HepG2 (cell line): ENCODE measurements at regions not wholly inside any gene's neighbourhood (a gene's known extent, or its start where the extent isn't known, plus 50 kb on each side); places are given as distances from the start of the nearest gene placed in this dataset.

Experiments used
- ATAC-seq: fragments of 200-7000 bp; cut with Tn5 transposase; 3 replicates; pipeline ENCODE4 v1.9.1; 2020; ENCODE audit warnings: mild to moderate bottlenecking, moderate library complexity
- BruUV-seq: library from RNA; stranded (reverse); fragments of 400-500 nt; replicated peaks from 2 replicates; lab custom pipeline; 2021; lab: Mats Ljungman, UMichigan
- CTCF ChIA-PET: fragments of 300-600 bp; formaldehyde crosslinking; extraction: SDS; loops from one replicate; lab custom pipeline; 2021; ENCODE audit warnings: low total read pairs, inconsistent platforms, low intra/inter-chr PET ratio; lab: Yijun Ruan, JAX
- POLR2A ChIA-PET: fragments of 350-600 bp; sonication (Branson Sonifier 250); formaldehyde crosslinking; loops from one replicate; lab custom pipeline; 2020; ENCODE audit warnings: antibody characterized with exemption, inconsistent platforms; lab: Yijun Ruan, JAX
- DNase-seq: peaks from one replicate; pipeline ENCODE4 v3.0.0-alpha.2; 2015; ENCODE audit warnings: low spot score
- FAIRE-seq: peaks from 3 replicates; lab custom pipeline; 2011; peaks lifted over from hg19 to GRCh38; lab: Jason Lieb, UNC
- H2AFZ ChIP-seq: one replicate; pipeline ENCODE4 v1.6.1; 2011; ENCODE audit warnings: low read length, inconsistent platforms
- H3K27ac ChIP-seq: fragments of 300-600 bp; 3 replicates; pipeline ENCODE4 v1.8.0; 2011; ENCODE audit warnings: mixed run types, mild to moderate bottlenecking, mixed read lengths, low read length, inconsistent platforms; ENCODE audit not compliant: insufficient read depth; ENCODE audit errors: extremely low read length
- H3K27me3 ChIP-seq, 2 experiments: fragments of 200-600 bp in 1 of 2; 2 replicates in 1 of 2; 3 replicates in 1 of 2; pipeline versions ENCODE4 v1.6.0 to v1.8.0; 2011; ENCODE audit warnings: low read length in 2 of 2, mild to moderate bottlenecking in 2 of 2, moderate library complexity in 2 of 2, inconsistent platforms in 1 of 2; ENCODE audit not compliant: insufficient read depth in 2 of 2, control insufficient read depth in 1 of 2
- H3K36me3 ChIP-seq, 2 experiments: fragments of 200-600 bp in 1 of 2; replicated peaks in 1 of 2; 2 replicates in 1 of 2; 3 replicates in 1 of 2; pipeline versions ENCODE4 v1.5.1 to v1.8.0; 2011; ENCODE audit warnings: low read length in 2 of 2, inconsistent platforms in 1 of 2; ENCODE audit not compliant: insufficient read depth in 2 of 2, control insufficient read depth in 1 of 2
- H3K4me1 ChIP-seq: 2 replicates; pipeline ENCODE4 v1.5.1; 2012; ENCODE audit warnings: low read length, inconsistent platforms; ENCODE audit not compliant: insufficient read depth
- H3K4me2 ChIP-seq: 2 replicates; pipeline ENCODE4 v1.6.0; 2011; ENCODE audit warnings: low read depth, low read length, inconsistent platforms
- H3K4me3 ChIP-seq, 3 experiments: fragments of 200-600 bp in 1 of 3; sonication (generic), shearing (Covaris generic) in 1 of 3; replicated peaks in 1 of 3; 2 replicates each; pipeline ENCODE4 v1.5.1; 2011 to 2016; ENCODE audit warnings: low read length in 3 of 3, inconsistent platforms in 2 of 3, low read depth in 2 of 3, mild to moderate bottlenecking in 2 of 3, control low read depth in 1 of 3, mixed read lengths in 1 of 3; ENCODE audit not compliant: insufficient read depth in 1 of 3
- H3K79me2 ChIP-seq: one replicate; pipeline ENCODE4 v1.6.1; 2011; ENCODE audit warnings: low read length, inconsistent platforms; ENCODE audit not compliant: insufficient read depth
- H3K9ac ChIP-seq: 2 replicates; pipeline ENCODE4 v1.6.0; 2011; ENCODE audit warnings: mild to moderate bottlenecking, low read depth, low read length, inconsistent platforms; ENCODE audit not compliant: insufficient read depth
- H3K9me3 ChIP-seq: 2 replicates; pipeline ENCODE4 v1.5.1; 2012; ENCODE audit warnings: mild to moderate bottlenecking, low read length
- H4K20me1 ChIP-seq: 2 replicates; pipeline ENCODE4 v1.6.0; 2011; ENCODE audit warnings: inconsistent platforms, mild to moderate bottlenecking, low read length, moderate library complexity; ENCODE audit not compliant: insufficient read depth
- CREM ChIP-seq, 2 experiments: sonication (generic) in 1 of 2; formaldehyde crosslinking in 1 of 2; IDR thresholded peaks; 2 replicates each; pipeline versions ENCODE4 v1.4.0 to v1.6.1; 2016 to 2020; ENCODE audit warnings: antibody characterized with exemption in 1 of 2, mild to moderate bottlenecking in 1 of 2, missing genetic modification reagents in 1 of 2
- DBP ChIP-seq: sonication (generic); formaldehyde crosslinking; IDR thresholded peaks from 2 replicates; pipeline ENCODE4 v1.4.0; 2020; ENCODE audit warnings: missing genetic modification reagents; ENCODE audit errors: not compliant biosample characterization
- LRRFIP1 ChIP-seq: sonication (generic); formaldehyde crosslinking; conservative IDR thresholded peaks from 2 replicates; pipeline ENCODE4 v1.4.0; 2020; ENCODE audit warnings: missing genetic modification reagents
- PAF1 ChIP-seq: IDR thresholded peaks from 2 replicates; pipeline ENCODE4 v1.6.1; 2016; ENCODE audit warnings: missing genetic modification reagents, missing compliant biosample characterization
- RAD51 ChIP-seq: fragments of 450-650 bp; IDR thresholded peaks from 2 replicates; pipeline ENCODE4 v1.6.1; 2016; ENCODE audit warnings: borderline replicate concordance
- YEATS2 ChIP-seq: sonication (generic); formaldehyde crosslinking; IDR thresholded peaks from 2 replicates; pipeline ENCODE4 v1.4.0; 2020; ENCODE audit warnings: missing genetic modification reagents, borderline replicate concordance
- ZBTB2 ChIP-seq: sonication (generic); formaldehyde crosslinking; IDR thresholded peaks from 2 replicates; pipeline ENCODE4 v1.8.0; 2022; ENCODE audit warnings: low read depth, missing genetic modification reagents
- ZNF281 ChIP-seq: sonication (generic); formaldehyde crosslinking; IDR thresholded peaks from 2 replicates; pipeline ENCODE4 v1.4.0; 2020; ENCODE audit warnings: missing genetic modification reagents, borderline replicate concordance
- ZNF292 ChIP-seq: sonication (generic); formaldehyde crosslinking; IDR thresholded peaks from 2 replicates; pipeline ENCODE4 v1.8.1; 2022; ENCODE audit warnings: mild to moderate bottlenecking, low read depth, missing genetic modification reagents, borderline replicate concordance
- ZNF34 ChIP-seq: sonication (generic); formaldehyde crosslinking; IDR thresholded peaks from 2 replicates; pipeline ENCODE4 v1.4.0; 2020; ENCODE audit warnings: mild to moderate bottlenecking, missing genetic modification reagents, borderline replicate concordance
- ZNF430 ChIP-seq: sonication (generic); formaldehyde crosslinking; IDR thresholded peaks from 2 replicates; pipeline ENCODE4 v1.9.0; 2021; ENCODE audit warnings: mild to moderate bottlenecking, missing genetic modification reagents
- WGBS: methylation state at CpG from one replicate; pipeline ENCODE4 v1.1.6; 2017; ENCODE audit warnings: low lambda C conversion rate; 5-methylcytosine and 5-hydroxymethylcytosine counted together
- in situ Hi-C: cut with HindIII; loops from 2 replicates; pipeline ENCODE4 v1.10.0; 2017; ENCODE audit warnings: low pct_unique_long_range_greater_than_20kb; ENCODE audit not compliant: extremely low pct_ligation_motif_present
- intact Hi-C: fragments of 100-400 bp; cut with micrococcal nuclease; formaldehyde crosslinking; loops from one replicate; pipeline ENCODE4 v1.10.0; 2022; ENCODE audit not compliant: unreplicated experiment

- TF ChIP-seq LRRFIP1 (CRISPR knock-in tag) = no peak
- no peak for TF ChIP-seq ZNF34 (CRISPR knock-in tag)
- no peak for TF ChIP-seq ZNF430
- TF ChIP-seq ZNF292 (CRISPR knock-in tag) = no peak
- no peak for TF ChIP-seq CREM (IDR thresholded peaks at IDR 0.05)
- TF ChIP-seq CREM (CRISPR knock-in tag; IDR thresholded peaks at IDR 0.05) = no peak
- TF ChIP-seq RAD51 = no peak
- no peak for TF ChIP-seq PAF1
- no peak for TF ChIP-seq YEATS2
- TF ChIP-seq ZBTB2 (CRISPR knock-in tag) = no peak
Observed at GRCh38 chr1:204001166-204001901, 71.6 kb upstream of the SOX13 start (continued).

GRCh38 chr1:204002614-204003013 is 70.3 kb upstream of the SOX13 start:
- WGBS = 0% methylated on average over 1 of the region's 3 CpGs

More at GRCh38 chr1:204002614-204003013, 70.3 kb upstream of the SOX13 start:
- no peak for DNase-seq
- ChIA-PET POLR2A (no interaction called here), CTCF (no interaction called here)
- H3K4me1 ChIP-seq = peaks cover 1% of the 10 kb centered on the region; the same call in 1 of the 2 replicates
- FAIRE-seq = no peak
- no peaks in the 10 kb centered on the region for H3K27me3 ChIP-seq
- no peak overlapping the region for H3K4me2 ChIP-seq
- BruUV-seq = no TSS peak
- H3K27ac ChIP-seq = no peak overlapping the region
- H4K20me1 ChIP-seq = no peaks in the 10 kb centered on the region
- H3K79me2 ChIP-seq = no peaks in the 10 kb centered on the region
- TF ChIP-seq ZNF281 (CRISPR knock-in tag) = no peak
- TF ChIP-seq DBP (CRISPR knock-in tag) = no peak
- TF ChIP-seq, all 625 proteins: peak for 0
- no peaks in the 10 kb centered on the region for H3K36me3 ChIP-seq
- H3K9me3 ChIP-seq = no peaks in the 10 kb centered on the region
- ATAC-seq = no peak
- H3K4me3 ChIP-seq = no peak overlapping the region
- H2AFZ ChIP-seq = no peak overlapping the region
- intact Hi-C loops = no loop called here
- H3K9ac ChIP-seq = no peak overlapping the region
- in situ Hi-C loops = no loop called here
